EH (cell line): ENCODE measurements at regions not wholly inside any gene's neighbourhood (a gene's known extent, or its start where the extent isn't known, plus 50 kb on each side); places are given as distances from the start of the nearest gene placed in this dataset.
A peak's percentile ranks its signal among the peaks of the same experiment; 100 is the strongest.

Experiments
- DNase-seq: peaks from one replicate; pipeline ENCODE4 v3.0.0-alpha.2; 2015; ENCODE audit warnings: low read depth

DNA sequence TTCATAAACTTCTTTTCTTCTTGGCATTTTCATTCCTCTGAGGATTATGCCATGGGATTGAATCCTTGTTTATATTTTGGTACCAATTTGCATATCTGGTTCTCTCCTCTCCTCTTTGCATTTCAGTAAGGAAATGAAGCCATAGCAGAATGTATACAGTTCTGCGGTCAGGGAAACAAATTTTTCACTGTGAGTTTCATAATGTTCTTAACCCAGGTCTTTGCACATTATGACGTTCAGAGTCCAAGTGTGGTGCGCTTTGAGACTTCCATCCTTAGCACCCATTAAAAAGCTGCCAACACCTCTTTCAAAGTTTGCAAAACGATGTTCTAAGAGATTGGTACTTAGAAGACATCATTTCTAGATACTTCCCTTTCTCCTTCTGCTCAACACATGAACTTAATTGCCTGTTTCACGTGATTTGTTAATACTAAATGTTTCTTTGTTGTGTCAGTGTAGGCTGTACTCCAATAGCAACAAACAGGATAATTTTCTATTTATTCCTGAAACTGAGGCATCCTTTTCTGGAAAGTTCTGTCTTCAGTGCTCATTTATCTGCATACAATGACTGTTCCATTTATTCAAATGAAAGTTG, 953.1 kb upstream of the NR2F2 start:
- no peak for DNase-seq

DNA sequence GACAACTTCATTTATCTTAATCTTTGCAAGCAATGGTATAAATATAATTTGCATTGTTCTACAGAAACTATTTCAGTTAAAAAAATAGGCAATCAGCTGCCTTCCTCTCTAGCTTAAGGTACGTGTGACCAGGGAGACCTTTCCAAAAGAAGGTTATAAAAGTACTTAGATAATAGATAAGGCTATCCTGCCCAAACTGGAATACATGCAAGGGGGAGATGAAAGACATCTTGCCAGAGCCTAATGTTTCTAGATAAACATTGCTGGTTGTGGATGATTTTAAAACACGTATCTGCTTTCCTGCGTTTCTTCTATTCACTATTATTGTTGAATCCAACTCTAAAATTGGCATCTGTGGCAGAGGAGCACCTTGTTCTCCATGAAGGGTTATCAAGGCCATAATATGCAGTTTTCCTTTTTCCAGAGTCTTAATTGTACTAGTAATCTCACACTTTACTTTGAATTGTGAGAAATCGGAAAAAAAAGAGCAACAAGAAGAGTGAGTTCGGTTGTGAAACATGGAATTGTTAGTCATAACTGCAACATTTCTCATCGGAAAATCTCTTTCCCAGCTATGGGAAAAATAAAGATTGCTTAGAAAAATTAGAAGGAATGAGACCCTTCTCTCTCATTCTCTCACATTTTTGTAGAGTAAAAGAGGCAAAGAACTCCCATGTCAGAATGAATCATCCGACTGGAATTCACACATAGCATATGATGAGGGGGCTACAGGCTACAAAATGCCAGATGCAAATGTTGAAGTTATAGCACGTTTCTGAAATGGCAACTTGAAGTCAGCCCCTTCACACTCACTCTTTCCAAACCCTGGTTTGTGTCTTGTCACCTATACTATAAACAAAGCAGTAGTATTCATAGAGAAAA, 936.1 kb upstream of the NR2F2 start:
- peak; percentile 86 for DNase-seq

GRCh38 chr15:95400428-95400827, 930.1 kb upstream of the NR2F2 start:
- DNase-seq, result no peak

DNA sequence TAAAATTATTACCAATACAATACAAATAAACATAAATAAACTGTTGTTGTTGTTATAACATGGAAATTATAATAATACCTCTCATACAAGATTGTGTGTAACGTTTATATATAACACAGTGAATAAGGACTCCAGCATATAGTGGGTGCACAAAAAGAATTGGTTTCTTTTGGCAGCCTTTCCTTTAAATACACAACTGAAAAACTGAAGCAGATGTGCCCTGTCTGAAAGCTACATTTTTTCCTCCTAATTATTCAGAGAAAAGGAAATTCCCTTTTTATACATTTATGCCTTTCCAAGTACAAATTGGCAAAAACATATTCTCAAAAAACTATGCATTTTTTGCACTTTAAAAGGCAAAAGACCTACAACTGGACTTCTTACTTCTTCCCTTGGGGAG, 928.9 kb upstream of the NR2F2 start:
- DNase-seq, result peak; percentile 61

- peak; percentile 84 for DNase-seq
Observed at GRCh38 chr15:95405447-95405846, 925.1 kb upstream of the NR2F2 start.

DNA sequence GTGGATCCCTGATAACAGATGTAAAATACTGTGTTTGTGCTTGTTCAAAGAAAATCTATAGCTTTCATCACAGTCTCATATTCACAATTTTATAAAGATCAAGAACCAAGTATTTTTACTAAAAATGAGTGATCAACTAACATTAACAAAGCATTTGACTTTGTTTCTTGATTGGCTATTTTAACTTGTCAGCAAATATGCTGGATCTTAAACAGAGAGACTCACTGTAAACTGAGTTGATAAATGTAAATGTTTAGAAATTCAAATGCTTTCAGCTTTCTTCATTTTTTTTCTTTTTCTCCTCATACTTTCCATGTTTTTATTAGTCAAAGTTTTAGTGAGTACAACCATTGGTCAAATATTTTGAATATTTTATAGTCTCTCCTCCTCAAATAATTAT, 923.0 kb upstream of the NR2F2 start:
- no peak for DNase-seq

GRCh38 chr15:95409211-95409610, 921.3 kb upstream of the NR2F2 start:
- DNase-seq, result peak; percentile 44

- DNase-seq, result peak; percentile 25
Observed at GRCh38 chr15:95409626-95410310, 920.7 kb upstream of the NR2F2 start.

- peak; percentile 50 for DNase-seq
Observed at GRCh38 chr15:95410757-95411156, 919.7 kb upstream of the NR2F2 start.

DNA sequence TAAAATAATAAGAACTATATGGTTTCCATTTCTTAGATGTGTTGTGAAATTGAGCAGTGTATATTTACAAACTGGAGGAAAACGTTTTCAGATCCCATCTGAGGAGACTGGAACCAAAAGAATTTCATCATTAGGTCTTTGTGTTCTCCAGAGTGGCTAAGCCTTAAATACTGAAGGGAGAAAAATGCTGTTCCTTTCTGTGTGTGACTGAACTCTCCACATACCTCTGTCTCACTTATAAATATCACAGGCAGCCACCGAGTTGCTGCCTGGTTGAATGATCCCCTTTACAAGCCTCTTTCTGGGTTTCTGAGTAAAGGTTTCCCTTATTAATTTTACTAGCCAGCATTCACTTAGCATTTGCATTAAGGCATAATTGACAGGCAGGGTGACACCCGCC, 913.9 kb upstream of the NR2F2 start:
- peak; percentile 61 for DNase-seq

DNA sequence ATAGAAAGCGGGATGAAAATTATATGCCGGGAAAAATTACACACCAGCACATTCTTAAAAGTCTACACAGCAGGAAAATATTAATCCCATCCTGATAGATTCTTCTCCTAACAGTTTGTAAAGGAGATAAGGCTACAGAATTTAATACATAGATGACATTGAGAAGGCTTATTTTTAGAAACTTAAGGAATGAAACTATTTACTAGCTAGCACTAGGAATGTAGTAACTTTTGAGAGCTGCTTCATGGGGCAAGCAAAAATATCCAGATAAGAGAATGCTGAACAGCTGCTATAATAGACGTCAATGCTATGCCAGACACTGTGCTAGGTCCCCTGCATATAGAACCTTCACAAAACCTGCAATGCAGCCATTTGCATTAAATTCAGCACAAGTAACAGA, 912.7 kb upstream of the NR2F2 start:
- peak; percentile 66 for DNase-seq

GRCh38 chr15:95422255-95422654, 908.2 kb upstream of the NR2F2 start:
- DNase-seq, result no peak

DNA sequence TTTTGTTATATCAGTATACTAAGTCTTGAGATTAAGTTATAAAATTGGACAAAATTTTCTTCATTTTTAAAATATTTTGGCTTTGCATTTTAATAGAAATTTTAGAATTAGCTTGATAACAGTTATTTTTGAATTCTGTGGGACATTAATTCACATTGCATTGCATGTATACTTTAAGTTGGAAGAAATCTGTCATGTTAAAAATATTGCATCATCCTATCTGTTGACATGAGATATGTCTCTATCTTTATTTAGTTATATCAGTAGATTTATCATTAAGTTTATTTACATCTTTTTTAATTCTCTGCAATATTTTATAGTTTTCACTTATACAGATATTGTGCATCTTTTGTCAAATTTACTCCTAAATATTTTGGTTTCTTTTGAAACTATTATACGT, 904.6 kb upstream of the NR2F2 start:
- DNase-seq, result no peak

GRCh38 chr15:95429345-95429744, 901.2 kb upstream of the NR2F2 start:
- peak; percentile 32 for DNase-seq

- no peak for DNase-seq
Observed at GRCh38 chr15:95431518-95431917, 899.0 kb upstream of the NR2F2 start.

GRCh38 chr15:95432878-95433405, 897.6 kb upstream of the NR2F2 start:
- DNase-seq, result no peak

DNA sequence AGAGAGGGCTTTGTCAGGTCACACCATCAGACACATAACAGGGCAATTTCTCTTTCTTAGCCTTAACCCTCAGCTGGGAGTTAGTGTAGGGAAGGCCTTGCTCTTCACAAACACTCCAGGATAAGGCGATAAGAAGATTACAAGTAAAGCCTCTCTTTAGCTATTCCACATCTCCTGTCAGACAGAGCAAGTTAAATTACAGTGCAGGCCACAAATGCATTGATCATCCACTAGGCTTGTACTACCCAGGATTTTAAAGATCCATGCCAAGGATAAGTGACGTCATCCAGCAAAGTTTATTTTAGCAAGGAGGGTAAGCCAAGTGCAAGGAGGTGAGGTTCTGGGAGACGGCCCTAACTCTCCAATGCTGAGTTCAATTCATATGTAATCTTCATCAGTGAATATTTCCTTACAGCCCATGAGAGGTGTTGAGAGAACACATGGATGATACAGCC, 890.6 kb upstream of the NR2F2 start:
- no peak for DNase-seq

DNA sequence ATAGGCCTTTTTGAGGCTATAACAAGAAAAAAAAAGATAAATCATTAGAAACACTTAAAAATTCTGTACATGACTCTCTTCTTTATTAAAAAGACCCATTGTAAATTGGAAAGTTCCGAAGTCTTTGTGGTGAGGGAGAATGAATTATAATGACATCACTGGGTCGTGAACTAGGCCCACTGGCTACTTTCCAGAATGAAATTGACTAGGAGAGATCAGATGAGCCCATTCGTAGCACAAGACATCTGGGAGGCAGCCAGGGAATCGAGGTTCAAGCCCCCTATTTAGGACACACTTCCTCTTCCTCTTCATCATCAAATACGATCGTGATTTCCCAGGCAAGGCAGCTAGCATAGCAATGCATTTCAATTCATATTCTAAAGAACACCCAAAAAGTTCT, 889.8 kb upstream of the NR2F2 start:
- no peak for DNase-seq

DNA sequence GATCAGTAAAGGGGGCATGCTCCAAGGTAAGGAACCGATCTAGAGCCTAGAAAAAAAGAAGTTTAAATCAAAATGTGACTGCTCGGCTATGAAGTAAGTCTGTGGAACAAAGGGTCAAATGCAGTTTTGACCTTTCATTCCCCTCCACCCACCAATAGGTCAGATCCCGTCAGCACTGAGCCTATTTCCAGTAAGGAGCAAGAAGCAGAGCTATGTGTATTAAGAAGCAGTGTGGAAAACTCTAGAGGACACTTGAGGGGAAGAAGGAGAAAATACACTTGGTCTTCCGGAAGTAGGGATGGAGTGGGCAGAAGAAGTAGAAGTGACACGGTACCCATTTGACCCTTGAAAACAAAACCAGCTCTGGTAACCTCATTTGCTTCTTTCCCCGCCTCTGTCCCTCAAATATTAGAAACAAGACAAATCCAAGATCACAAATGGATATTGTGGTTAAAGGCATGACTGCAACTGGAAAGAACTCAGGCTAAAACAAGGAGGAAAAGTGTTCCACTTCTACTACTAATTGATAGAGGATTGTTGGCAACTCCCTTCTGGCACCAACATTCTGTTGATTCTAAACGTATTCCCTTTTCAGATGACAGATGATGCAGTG, 888.3 kb upstream of the NR2F2 start:
- DNase-seq, result no peak

GRCh38 chr15:95444860-95445259, 885.6 kb upstream of the NR2F2 start:
- DNase-seq, result no peak

DNA sequence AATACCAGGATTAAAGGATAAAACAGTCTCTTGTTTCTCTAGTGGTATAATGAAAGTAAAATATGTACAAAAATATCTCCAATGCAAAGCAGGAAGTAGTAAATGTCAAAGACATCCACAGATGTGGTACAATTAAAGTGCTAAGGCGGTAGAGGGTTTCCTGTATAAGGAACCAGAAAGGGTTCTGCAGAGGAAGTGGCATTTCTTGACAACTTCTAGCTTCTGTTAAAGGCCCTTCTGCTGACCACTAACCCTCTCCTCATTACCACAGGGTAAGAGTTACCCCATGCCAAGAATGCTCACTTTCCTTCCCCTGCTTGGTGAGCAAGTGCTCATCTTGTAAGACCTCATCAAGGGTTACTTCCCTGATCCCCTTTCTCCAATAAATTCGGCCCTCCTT, 883.6 kb upstream of the NR2F2 start:
- peak; percentile 32 for DNase-seq

DNA sequence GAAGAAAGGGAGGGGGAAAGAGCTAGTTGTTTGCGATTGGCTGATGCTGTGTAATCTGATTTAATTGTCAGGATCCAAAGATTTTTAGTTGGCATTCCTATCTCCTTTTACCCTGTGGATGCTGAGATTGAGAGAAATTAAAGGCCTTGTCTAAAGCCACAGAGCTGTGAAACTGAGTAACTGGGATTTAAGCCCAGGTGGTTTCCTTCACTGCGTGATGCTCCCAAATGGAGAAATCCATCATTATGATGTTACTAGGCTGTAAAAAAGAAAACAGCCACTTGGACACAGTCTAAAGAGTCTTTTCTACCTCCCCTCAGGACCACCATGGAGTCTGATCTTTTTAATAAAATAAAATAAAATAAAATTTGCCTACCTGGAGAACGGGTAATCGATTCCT, 883.0 kb upstream of the NR2F2 start:
- no peak for DNase-seq
